K562 (cell line): ENCODE measurements at regions not wholly inside any gene's neighbourhood (a gene's known extent, or its start where the extent isn't known, plus 50 kb on each side); places are given as distances from the start of the nearest gene placed in this dataset.

Experiments used
- ATAC-seq: fragments of 200-7000 bp; cut with Tn5 transposase; 3 replicates; pipeline ENCODE4 v1.9.1; 2020; ENCODE audit warnings: moderate library complexity
- BruUV-seq: library from RNA; stranded (reverse); fragments of 400-500 nt; replicated peaks from 2 replicates; lab custom pipeline; 2021; lab: Mats Ljungman, UMichigan
- CTCF ChIA-PET: fragments of 300-600 bp; formaldehyde crosslinking; extraction: SDS; loops from one replicate; lab custom pipeline; 2021; ENCODE audit warnings: low intra/inter-chr PET ratio; lab: Yijun Ruan, JAX
- POLR2A ChIA-PET: fragments of 300-600, 350-650 bp; sonication (Branson Sonifier 250); formaldehyde crosslinking; extraction: SDS; loops from one replicate; lab custom pipeline; 2021; ENCODE audit warnings: antibody characterized with exemption, inconsistent platforms; lab: Yijun Ruan, JAX
- DNase-seq, 4 experiments: peaks; one replicate each; pipeline versions ENCODE4 v3.0.0 to v3.0.0-alpha.2; 2011 to 2018; ENCODE audit warnings: low spot score in 3 of 4, mixed read lengths in 3 of 4; ENCODE audit errors: extremely low read depth in 1 of 4
- FAIRE-seq: peaks from 2 replicates; lab custom pipeline; 2011; peaks lifted over from hg19 to GRCh38; lab: Jason Lieb, UNC
- H2AFZ ChIP-seq: 2 replicates; pipeline ENCODE4 v1.6.0; 2011; ENCODE audit warnings: low read depth, low read length, control low read depth, inconsistent platforms
- H3K27ac ChIP-seq: fragments of 200-600 bp; 3 replicates; pipeline ENCODE4 v1.8.0; 2011; ENCODE audit warnings: low read depth, mild to moderate bottlenecking, control low read depth, inconsistent platforms, low read length, moderate library complexity, mixed read lengths; ENCODE audit errors: extremely low read depth
- H3K27me3 ChIP-seq, 2 experiments: fragments of 300-600 bp in 1 of 2; 2 replicates in 1 of 2; 3 replicates in 1 of 2; pipeline versions ENCODE4 v1.6.0 to v1.8.0; 2011; ENCODE audit warnings: inconsistent platforms in 2 of 2, low read length in 2 of 2, mild to moderate bottlenecking in 1 of 2, mixed read lengths in 1 of 2, moderate library complexity in 1 of 2; ENCODE audit not compliant: control insufficient read depth in 2 of 2, insufficient read depth in 2 of 2
- H3K36me3 ChIP-seq: fragments of 300-600 bp; 3 replicates; pipeline ENCODE4 v1.8.0; 2011; ENCODE audit warnings: mild to moderate bottlenecking, low read length, inconsistent platforms; ENCODE audit not compliant: control insufficient read depth, insufficient read depth
- H3K4me1 ChIP-seq, 2 experiments: fragments of 200-600 bp in 1 of 2; replicated peaks in 1 of 2; 2 replicates in 1 of 2; 3 replicates in 1 of 2; pipeline versions ENCODE4 v1.5.1 to v1.8.0; 2011; ENCODE audit warnings: inconsistent platforms in 2 of 2, low read length in 2 of 2, mild to moderate bottlenecking in 1 of 2, mixed read lengths in 1 of 2, moderate library complexity in 1 of 2; ENCODE audit not compliant: control insufficient read depth in 2 of 2, insufficient read depth in 2 of 2
- H3K4me2 ChIP-seq: 2 replicates; pipeline ENCODE4 v1.6.1; 2011; ENCODE audit warnings: low read length, control low read depth, inconsistent platforms, mixed read lengths; ENCODE audit not compliant: insufficient read depth
- H3K4me3 ChIP-seq: fragments of 200-600 bp; sonication (generic), shearing (Covaris generic); 2 replicates; pipeline ENCODE4 v1.5.1; 2016; ENCODE audit warnings: control low read depth, inconsistent platforms
- H3K79me2 ChIP-seq: fragments of 200-600 bp; 3 replicates; pipeline ENCODE4 v1.8.0; 2011; ENCODE audit warnings: low read length, inconsistent platforms; ENCODE audit not compliant: control insufficient read depth, insufficient read depth
- H3K9ac ChIP-seq, 2 experiments: 2 replicates each; pipeline versions ENCODE4 v1.6.0 to v1.6.1; 2011; ENCODE audit warnings: low read depth in 2 of 2, low read length in 2 of 2, control low read depth in 1 of 2, inconsistent platforms in 1 of 2, mild to moderate bottlenecking in 1 of 2, mixed read lengths in 1 of 2; ENCODE audit not compliant: insufficient read depth in 1 of 2
- H3K9me1 ChIP-seq: one replicate; pipeline ENCODE4 v1.6.0; 2011; ENCODE audit warnings: inconsistent platforms, mild to moderate bottlenecking, low read length, moderate library complexity; ENCODE audit not compliant: control insufficient read depth, insufficient read depth
- H3K9me3 ChIP-seq: replicated peaks from 2 replicates; pipeline ENCODE4 v1.5.1; 2011; ENCODE audit warnings: low read depth, low read length, inconsistent platforms; ENCODE audit not compliant: control insufficient read depth, insufficient read depth
- H4K20me1 ChIP-seq: replicated peaks from 2 replicates; pipeline ENCODE4 v1.6.1; 2011; ENCODE audit warnings: low read length, inconsistent platforms, mixed read lengths; ENCODE audit not compliant: control insufficient read depth, insufficient read depth
- NFIC ChIP-seq: fragments of 450-650 bp; IDR thresholded peaks from 2 replicates; pipeline ENCODE4 v1.6.1; 2017; ENCODE audit warnings: mild to moderate bottlenecking, inconsistent platforms
- RAD51 ChIP-seq: fragments of 450-650 bp; IDR thresholded peaks from 2 replicates; pipeline ENCODE4 v1.7.1; 2016; ENCODE audit warnings: low read depth, mild to moderate bottlenecking, borderline replicate concordance
- RBM15 ChIP-seq: fragments of 200-400 bp; formaldehyde crosslinking; IDR thresholded peaks from 2 replicates; pipeline ENCODE4 v1.6.1; 2018; ENCODE audit warnings: mild to moderate bottlenecking, low read length, moderate library complexity; ENCODE audit not compliant: insufficient read depth
- TFE3 ChIP-seq: fragments of 450-650 bp; formaldehyde crosslinking; IDR thresholded peaks from 2 replicates; pipeline ENCODE4 v1.4.0; 2020; ENCODE audit warnings: mild to moderate bottlenecking, mixed read lengths
- USF2 ChIP-seq: sonication (generic); formaldehyde crosslinking; IDR thresholded peaks from 2 replicates; pipeline ENCODE4 v1.5.0; 2020; ENCODE audit warnings: missing genetic modification reagents
- ZNF766 ChIP-seq: fragments of 200-800 bp; sonication (Bioruptor generic); conservative IDR thresholded peaks from 2 replicates; pipeline ENCODE4 v1.6.1; 2016; ENCODE audit warnings: missing genetic modification characterization, missing compliant biosample characterization
- WGBS: fragments of 100-300 bp; shearing (Covaris generic); methylation state at CpG from one replicate; pipeline ENCODE4 v1.1.6; 2016; ENCODE audit warnings: low coverage, mixed read lengths; ENCODE audit not compliant: insufficient coverage; ENCODE audit errors: missing lambda C conversion rate; 5-methylcytosine and 5-hydroxymethylcytosine counted together
- in situ Hi-C: fragments of 300-500 bp; cut with MboI; formaldehyde crosslinking; loops from 4 replicates; pipeline ENCODE4 v1.15.0; 2018; ENCODE audit warnings: inconsistent platforms, mixed read lengths
- intact Hi-C: fragments of 100-400 bp; cut with micrococcal nuclease; formaldehyde crosslinking; loops from 2 replicates; pipeline ENCODE4 v1.14.2; 2022

GRCh38 chr15:101558221-101558941 is 68.9 kb upstream of the PCSK6 start:
- BruUV-seq, result no TSS peak
- H3K4me3 ChIP-seq, result no peak overlapping the region
- H3K36me3 ChIP-seq, result no peaks in the 10 kb centered on the region
- H3K9ac ChIP-seq, result no peak overlapping the region
- peaks cover 4% of the 10 kb centered on the region for H3K9me1 ChIP-seq
- H3K79me2 ChIP-seq, result no peaks in the 10 kb centered on the region
- ATAC-seq (no peak), DNase-seq (no peak)
- no peak overlapping the region for H3K4me2 ChIP-seq
- POLR2A ChIA-PET, result interaction anchor here (0.8 to 1.0 kb wide), 2 partner anchors 8 to 21 kb away, joined by 3 read pairs; no protein-coding TSS in a partner anchor
- H2AFZ ChIP-seq, result no peak overlapping the region
- in situ Hi-C loops, result no loop called here
- CTCF ChIA-PET, result no interaction called here
- H3K27me3 ChIP-seq, result peaks cover 75 to 87% of the 10 kb centered on the region in 2 experiments
- H3K4me1 ChIP-seq, result no peaks in the 10 kb centered on the region
- intact Hi-C loops, result no loop called here
- TF ChIP-seq RAD51, result peak; percentile 36; the same call in 1 of the 2 replicates
- TF ChIP-seq TFE3 (CRISPR knock-in tag), result peak; percentile 80
- TF ChIP-seq RBM15, result no peak
- TF ChIP-seq NFIC, result peak; percentile 13; the same call in 1 of the 2 replicates
- peak; percentile 40; the same call in 1 of the 2 replicates for TF ChIP-seq USF2 (CRISPR knock-in tag)
- TF ChIP-seq ZNF766 (CRISPR knock-in tag), result no peak
- TF ChIP-seq, all 486 proteins: peak for 4
- H3K27ac ChIP-seq, result no peak overlapping the region
- peaks cover 4% of the 10 kb centered on the region; the same call in 1 of the 2 replicates for H4K20me1 ChIP-seq
- WGBS, result under 1% methylated on average over 12 of the region's 12 CpGs
- H3K9me3 ChIP-seq, result no peaks in the 10 kb centered on the region
- no peak for FAIRE-seq
